ENCODE measurements at regions not wholly inside any gene's neighbourhood (a gene's known extent, or its start where the extent isn't known, plus 50 kb on each side); places are given as distances from the start of the nearest gene placed in this dataset.

GRCh38 chr6:119791736-119792135, 442.2 kb upstream of the MAN1A1 start:
- Histone ChIP-seq H3K27ac (no peak overlapping the region), H3K4me3 (no peak overlapping the region), H3K27me3 (no peaks in the 10 kb centered on the region), H3K4me1 (no peaks in the 10 kb centered on the region), H3K9me3 (no peaks in the 10 kb centered on the region), H3K36me3 (no peaks in the 10 kb centered on the region)
- TF ChIP-seq, protein P1, sequence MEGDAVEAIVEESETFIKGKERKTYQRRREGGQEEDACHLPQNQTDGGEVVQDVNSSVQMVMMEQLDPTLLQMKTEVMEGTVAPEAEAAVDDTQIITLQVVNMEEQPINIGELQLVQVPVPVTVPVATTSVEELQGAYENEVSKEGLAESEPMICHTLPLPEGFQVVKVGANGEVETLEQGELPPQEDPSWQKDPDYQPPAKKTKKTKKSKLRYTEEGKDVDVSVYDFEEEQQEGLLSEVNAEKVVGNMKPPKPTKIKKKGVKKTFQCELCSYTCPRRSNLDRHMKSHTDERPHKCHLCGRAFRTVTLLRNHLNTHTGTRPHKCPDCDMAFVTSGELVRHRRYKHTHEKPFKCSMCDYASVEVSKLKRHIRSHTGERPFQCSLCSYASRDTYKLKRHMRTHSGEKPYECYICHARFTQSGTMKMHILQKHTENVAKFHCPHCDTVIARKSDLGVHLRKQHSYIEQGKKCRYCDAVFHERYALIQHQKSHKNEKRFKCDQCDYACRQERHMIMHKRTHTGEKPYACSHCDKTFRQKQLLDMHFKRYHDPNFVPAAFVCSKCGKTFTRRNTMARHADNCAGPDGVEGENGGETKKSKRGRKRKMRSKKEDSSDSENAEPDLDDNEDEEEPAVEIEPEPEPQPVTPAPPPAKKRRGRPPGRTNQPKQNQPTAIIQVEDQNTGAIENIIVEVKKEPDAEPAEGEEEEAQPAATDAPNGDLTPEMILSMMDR (IDR thresholded peaks at IDR 0.05), result no peak
- DNase-seq (ENCODE audit: low spot score in 2 of 2), result no peak
- intact Hi-C loops (cut with DNase I), result no loop called here

DNA sequence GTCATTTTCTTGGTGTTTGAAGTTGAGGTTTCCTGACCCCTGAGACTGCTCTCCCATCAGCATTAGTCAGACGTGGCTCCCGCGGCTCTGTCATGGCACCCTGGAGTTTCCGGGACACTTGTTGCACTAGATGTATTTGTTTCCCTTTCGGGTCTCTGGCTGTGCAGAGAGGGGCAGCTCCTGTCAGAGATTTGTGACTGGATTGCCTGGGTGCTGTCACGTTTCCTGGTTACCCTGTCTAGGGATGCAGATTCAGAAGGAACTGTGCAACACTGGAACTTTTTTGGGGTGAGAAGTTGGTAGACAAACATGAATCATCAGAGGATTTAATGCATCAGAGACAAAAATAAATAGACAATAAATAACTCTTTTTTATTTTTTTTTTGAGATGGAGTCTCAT, 431.8 kb upstream of the MAN1A1 start:
- TF ChIP-seq, protein P1 (IDR thresholded peaks at IDR 0.05), result no peak
- Histone ChIP-seq H3K27ac (no peak overlapping the region), H3K27me3 (no peaks in the 10 kb centered on the region), H3K4me3 (no peak overlapping the region), H3K36me3 (no peaks in the 10 kb centered on the region), H3K9me3 (no peaks in the 10 kb centered on the region), H3K4me1 (no peaks in the 10 kb centered on the region)
- no peak for DNase-seq (ENCODE audit: low spot score in 2 of 2)
- intact Hi-C loops (cut with DNase I), result no loop called here

DNA sequence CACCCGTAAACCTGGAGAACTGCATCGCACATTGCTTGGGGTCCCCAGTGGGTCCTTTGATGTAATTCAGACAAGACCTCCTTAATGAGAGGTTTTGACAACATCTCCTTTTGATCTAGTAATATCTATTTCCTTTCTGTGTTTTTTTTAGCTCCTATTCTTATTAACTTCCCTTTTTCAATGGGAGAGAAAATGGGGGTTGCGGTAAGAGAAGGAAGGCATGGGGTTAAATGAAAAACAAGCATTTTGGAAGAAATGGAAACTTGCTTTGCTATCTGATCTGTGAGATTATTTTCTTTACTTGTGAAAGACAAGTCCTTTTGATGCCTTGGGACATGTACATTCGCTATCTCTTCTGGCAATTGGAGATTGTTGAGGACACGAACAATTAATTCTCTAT, 418.6 kb upstream of the MAN1A1 start:
- Histone ChIP-seq H3K27ac (no peak overlapping the region), H3K4me3 (no peak overlapping the region), H3K36me3 (no peaks in the 10 kb centered on the region), H3K4me1 (no peaks in the 10 kb centered on the region), H3K27me3 (no peaks in the 10 kb centered on the region), H3K9me3 (peaks cover 0 to 3% of the 10 kb centered on the region in 2 donors)
- intact Hi-C loops (cut with DNase I), result no loop called here
- TF ChIP-seq, protein P1 (IDR thresholded peaks at IDR 0.05), result no peak
- DNase-seq (ENCODE audit: low spot score in 2 of 2), result no peak

GRCh38 chr6:119764927-119765681, 415.5 kb upstream of the MAN1A1 start:
- intact Hi-C loops (cut with DNase I), result no loop called here
- no peaks in the 10 kb centered on the region for H3K4me1 ChIP-seq

GRCh38 chr6:119760046-119760445, 410.5 kb upstream of the MAN1A1 start:
- H3K4me1 ChIP-seq, result no peaks in the 10 kb centered on the region
- H3K4me3 ChIP-seq, result no peak overlapping the region
- H3K27me3 ChIP-seq, result no peaks in the 10 kb centered on the region
- TF ChIP-seq, protein P1 (IDR thresholded peaks at IDR 0.05), result no peak
- DNase-seq (ENCODE audit: low spot score in 2 of 2), result no peak
- no peak overlapping the region for H3K27ac ChIP-seq
- intact Hi-C loops (cut with DNase I), result no loop called here
- H3K36me3 ChIP-seq, result no peaks in the 10 kb centered on the region
- H3K9me3 ChIP-seq, result no peaks in the 10 kb centered on the region

More at GRCh38 chr6:119764927-119765681, 415.5 kb upstream of the MAN1A1 start:
- no peak overlapping the region for H3K4me3 ChIP-seq
- no peaks in the 10 kb centered on the region for H3K27me3 ChIP-seq
- TF ChIP-seq, protein P1 (IDR thresholded peaks at IDR 0.05), result no peak
- DNase-seq (ENCODE audit: low spot score in 2 of 2), result no peak
- H3K9me3 ChIP-seq, result peaks cover 0 to 3% of the 10 kb centered on the region in 2 donors
- no peaks in the 10 kb centered on the region for H3K36me3 ChIP-seq
- no peak overlapping the region for H3K27ac ChIP-seq

All from ascending aorta (tissue), 2 donors.